Tibial nerve (tissue), 4 donors: ENCODE measurements at regions not wholly inside any gene's neighbourhood (a gene's known extent, or its start where the extent isn't known, plus 50 kb on each side); places are given as distances from the start of the nearest gene placed in this dataset.

Experiments used
- CTCF ChIP-seq, 5 experiments: fragments of 200-600 bp in 3 of 5; fragments of 450-650 bp in 2 of 5; sonication (generic) in 3 of 5; IDR thresholded peaks; one replicate each; pipeline ENCODE4 v1.5.1; 2016 to 2019; ENCODE audit warnings: antibody characterized with exemption in 5 of 5, mild to moderate bottlenecking in 3 of 5, moderate library complexity in 2 of 5
- EP300 ChIP-seq, 2 donors: sonication (generic); formaldehyde crosslinking; IDR thresholded peaks; one replicate each; pipeline ENCODE4 v1.6.1; 2017; ENCODE audit warnings: antibody characterized with exemption in 2 of 2, mild to moderate bottlenecking in 1 of 2
- POLR2A ChIP-seq, 2 donors: fragments of 450-650 bp; IDR thresholded peaks; one replicate each; pipeline ENCODE4 v1.6.1; 2017; ENCODE audit warnings: antibody characterized with exemption in 2 of 2, mild to moderate bottlenecking in 2 of 2, moderate library complexity in 2 of 2

- no peak for TF ChIP-seq CTCF (IDR thresholded peaks at IDR 0.05)
- TF ChIP-seq POLR2A (IDR thresholded peaks at IDR 0.05), result no peak
- no peak for TF ChIP-seq EP300 (IDR thresholded peaks at IDR 0.05)
Measured at GRCh38 chr12:29843036-29843435, 59.3 kb upstream of the TMTC1 start.
